ENCODE measurements at regions not wholly inside any gene's neighbourhood (a gene's known extent, or its start where the extent isn't known, plus 50 kb on each side); places are given as distances from the start of the nearest gene placed in this dataset.

DNA sequence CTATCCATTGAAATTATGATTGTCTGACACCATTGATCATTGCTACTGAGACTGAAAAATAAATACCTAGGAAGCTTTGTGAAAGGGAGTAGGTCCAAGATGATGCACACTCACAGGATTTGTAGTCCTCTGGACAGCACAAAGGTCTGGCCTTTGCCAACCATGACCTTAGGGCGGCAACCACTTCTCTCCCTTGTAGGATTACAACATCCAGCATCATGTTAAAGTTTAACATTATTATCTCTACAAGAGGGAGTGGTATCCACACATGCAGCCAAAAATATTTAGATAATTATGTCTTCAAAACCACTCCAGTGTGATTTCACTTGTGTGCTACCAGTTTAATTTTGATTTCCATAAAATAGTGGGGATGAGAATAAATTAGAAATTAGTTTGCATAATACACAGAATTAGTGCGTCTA lies 51.1 kb upstream of the NHSL1 start:
- TF ChIP-seq SUZ12 (IDR thresholded peaks at IDR 0.05; ENCODE audit: extremely low read depth, insufficient read depth, insufficient read length) (no peak), YY1 (IDR thresholded peaks at IDR 0.05; ENCODE audit: insufficient read depth, insufficient read length) (no peak), ZNF274 (IDR thresholded peaks at IDR 0.05; ENCODE audit: low read depth, low read length) (no peak)
- Histone ChIP-seq H3K4me1 (ENCODE audit: insufficient read depth, insufficient read length) (peaks cover 2% of the 10 kb centered on the region), H3K9me3 (ENCODE audit: insufficient read depth, low read length) (no peaks in the 10 kb centered on the region), H3K9ac (ENCODE audit: insufficient read length, low read depth) (no peak overlapping the region), H3K27me3 (ENCODE audit: insufficient read depth, insufficient read length) (no peaks in the 10 kb centered on the region), H3K4me3 (ENCODE audit: insufficient read length, low read depth) (no peak overlapping the region), H3K36me3 (ENCODE audit: insufficient read depth, insufficient read length, low read length) (no peaks in the 10 kb centered on the region)
- DNase-seq (ENCODE audit: low read depth, low spot score) = no peak

DNA sequence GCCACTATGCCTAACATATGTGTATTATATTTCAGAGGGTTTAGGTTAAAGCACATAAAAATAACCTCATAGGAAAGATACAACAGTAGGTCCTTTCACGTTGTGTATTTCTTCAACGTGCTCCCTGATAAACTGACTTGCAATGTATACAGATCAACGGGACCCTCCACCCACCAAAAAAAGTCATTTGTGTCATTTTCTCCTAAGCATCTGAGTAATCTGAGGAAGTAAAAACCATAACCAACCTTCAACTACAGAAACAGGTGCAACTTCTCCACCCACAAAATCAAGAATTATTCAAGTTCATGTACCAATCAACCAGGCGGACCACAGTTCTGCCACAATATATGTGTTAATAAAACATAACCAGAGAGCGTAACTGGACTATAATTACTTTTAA lies 54.9 kb upstream of the NHSL1 start:
- no peak overlapping the region for H3K4me3 ChIP-seq (ENCODE audit: insufficient read length, low read depth)
- no peak overlapping the region for H3K9ac ChIP-seq (ENCODE audit: insufficient read length, low read depth)
- TF ChIP-seq YY1 (IDR thresholded peaks at IDR 0.05; ENCODE audit: insufficient read depth, insufficient read length) (no peak), SUZ12 (IDR thresholded peaks at IDR 0.05; ENCODE audit: extremely low read depth, insufficient read depth, insufficient read length) (no peak), ZNF274 (IDR thresholded peaks at IDR 0.05; ENCODE audit: low read depth, low read length) (no peak)
- H3K9me3 ChIP-seq (ENCODE audit: insufficient read depth, low read length) = no peaks in the 10 kb centered on the region
- H3K27me3 ChIP-seq (ENCODE audit: insufficient read depth, insufficient read length) = no peaks in the 10 kb centered on the region
- no peak for DNase-seq (ENCODE audit: low read depth, low spot score)
- H3K4me1 ChIP-seq (ENCODE audit: insufficient read depth, insufficient read length) = peaks cover 2% of the 10 kb centered on the region
- no peaks in the 10 kb centered on the region for H3K36me3 ChIP-seq (ENCODE audit: insufficient read depth, insufficient read length, low read length)

DNA sequence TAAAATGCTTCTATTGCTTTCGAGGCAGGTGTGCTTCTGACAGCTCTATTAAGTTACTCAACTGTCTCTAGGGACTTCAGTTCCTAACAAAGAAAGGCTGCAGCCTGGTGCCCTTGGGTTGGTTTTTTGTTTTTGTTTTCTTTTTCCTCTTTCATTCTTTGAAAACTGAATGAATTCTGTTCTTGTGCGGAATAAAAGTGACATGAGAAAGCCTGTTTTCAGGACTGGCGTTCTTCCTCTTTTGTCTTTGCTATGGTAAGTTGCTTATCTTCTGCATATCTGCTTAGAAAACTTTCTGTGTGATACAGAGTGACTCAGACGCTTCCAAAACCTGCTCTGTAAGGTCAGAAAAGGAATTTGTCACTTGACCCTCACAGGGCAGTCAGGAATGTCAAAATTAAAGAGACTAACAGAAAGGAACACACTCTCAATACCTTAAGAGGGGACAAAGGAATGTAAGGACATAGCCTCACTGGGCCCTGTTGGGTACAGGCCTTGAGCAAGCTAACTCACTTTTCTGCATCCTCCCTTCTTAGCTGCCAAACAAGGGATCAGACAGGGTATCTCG lies 56.2 kb upstream of the NHSL1 start:
- H3K9me3 ChIP-seq (ENCODE audit: insufficient read depth, low read length) = no peaks in the 10 kb centered on the region
- no peak overlapping the region for H3K4me3 ChIP-seq (ENCODE audit: insufficient read length, low read depth)
- DNase-seq (ENCODE audit: low read depth, low spot score) = peak; percentile 68
- H3K4me1 ChIP-seq (ENCODE audit: insufficient read depth, insufficient read length) = peaks cover 2% of the 10 kb centered on the region
- no peak for TF ChIP-seq SUZ12 (IDR thresholded peaks at IDR 0.05; ENCODE audit: extremely low read depth, insufficient read depth, insufficient read length)
- TF ChIP-seq ZNF274 (IDR thresholded peaks at IDR 0.05; ENCODE audit: low read depth, low read length) = no peak
- no peak for TF ChIP-seq YY1 (IDR thresholded peaks at IDR 0.05; ENCODE audit: insufficient read depth, insufficient read length)
- no peaks in the 10 kb centered on the region for H3K27me3 ChIP-seq (ENCODE audit: insufficient read depth, insufficient read length)
- no peaks in the 10 kb centered on the region for H3K36me3 ChIP-seq (ENCODE audit: insufficient read depth, insufficient read length, low read length)
- no peak overlapping the region for H3K9ac ChIP-seq (ENCODE audit: insufficient read length, low read depth)

DNA sequence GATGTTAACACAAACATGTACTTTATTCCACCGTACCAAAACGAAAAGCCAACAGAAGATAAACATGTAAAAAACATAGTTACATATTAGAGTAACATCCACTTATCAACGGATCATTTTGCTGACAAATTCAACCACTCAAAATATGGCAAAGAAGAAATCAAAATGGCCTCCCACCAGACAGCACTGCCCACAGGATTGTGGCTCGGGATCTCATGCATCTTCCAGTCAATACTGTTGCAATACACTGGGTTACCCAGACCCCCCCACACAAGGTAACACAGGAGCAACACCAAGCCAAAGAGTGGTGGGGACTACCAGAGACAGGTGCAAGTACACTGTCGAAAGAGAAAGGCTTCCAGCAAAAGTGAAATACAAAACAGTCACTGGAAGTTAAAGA lies 57.9 kb upstream of the NHSL1 start:
- no peak overlapping the region for H3K9ac ChIP-seq (ENCODE audit: insufficient read length, low read depth)

DNA sequence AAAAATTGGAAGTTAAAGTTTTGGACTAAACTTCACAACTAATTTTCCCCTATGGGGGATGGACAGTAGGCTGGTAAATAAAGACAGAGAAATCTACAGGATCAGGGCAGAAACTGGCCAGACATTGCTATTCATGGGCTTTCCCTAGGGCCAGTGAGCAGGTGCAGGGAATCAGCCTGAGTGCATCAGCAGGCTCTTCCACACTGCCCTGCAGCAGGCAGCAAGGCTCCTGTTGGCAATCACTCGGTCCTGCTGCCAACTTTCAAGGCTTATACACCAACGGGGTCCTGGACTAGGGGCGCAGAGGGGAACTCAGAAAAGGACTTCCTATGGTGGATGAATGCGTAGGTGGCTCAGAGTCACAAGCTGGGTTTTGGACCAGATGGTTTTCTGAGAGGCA lies 59.8 kb upstream of the NHSL1 start:
- H3K4me1 ChIP-seq (ENCODE audit: insufficient read depth, insufficient read length) = peaks cover 2% of the 10 kb centered on the region
- H3K9me3 ChIP-seq (ENCODE audit: insufficient read depth, low read length) = no peaks in the 10 kb centered on the region
- no peak for DNase-seq (ENCODE audit: low read depth, low spot score)
- TF ChIP-seq YY1 (IDR thresholded peaks at IDR 0.05; ENCODE audit: insufficient read depth, insufficient read length) = no peak
- TF ChIP-seq SUZ12 (IDR thresholded peaks at IDR 0.05; ENCODE audit: extremely low read depth, insufficient read depth, insufficient read length) = no peak
- no peak for TF ChIP-seq ZNF274 (IDR thresholded peaks at IDR 0.05; ENCODE audit: low read depth, low read length)
- H3K27me3 ChIP-seq (ENCODE audit: insufficient read depth, insufficient read length) = no peaks in the 10 kb centered on the region
- no peaks in the 10 kb centered on the region for H3K36me3 ChIP-seq (ENCODE audit: insufficient read depth, insufficient read length, low read length)
- no peak overlapping the region for H3K9ac ChIP-seq (ENCODE audit: insufficient read length, low read depth)
- no peak overlapping the region for H3K4me3 ChIP-seq (ENCODE audit: insufficient read length, low read depth)

More for the DNA sequence above, 57.9 kb upstream of the NHSL1 start:
- no peak overlapping the region for H3K4me3 ChIP-seq (ENCODE audit: insufficient read length, low read depth)
- no peaks in the 10 kb centered on the region for H3K27me3 ChIP-seq (ENCODE audit: insufficient read depth, insufficient read length)
- TF ChIP-seq ZNF274 (IDR thresholded peaks at IDR 0.05; ENCODE audit: low read depth, low read length) (no peak), SUZ12 (IDR thresholded peaks at IDR 0.05; ENCODE audit: extremely low read depth, insufficient read depth, insufficient read length) (no peak), YY1 (IDR thresholded peaks at IDR 0.05; ENCODE audit: insufficient read depth, insufficient read length) (no peak)
- no peak for DNase-seq (ENCODE audit: low read depth, low spot score)
- no peaks in the 10 kb centered on the region for H3K9me3 ChIP-seq (ENCODE audit: insufficient read depth, low read length)
- H3K4me1 ChIP-seq (ENCODE audit: insufficient read depth, insufficient read length) = peaks cover 2% of the 10 kb centered on the region
- H3K36me3 ChIP-seq (ENCODE audit: insufficient read depth, insufficient read length, low read length) = no peaks in the 10 kb centered on the region

DNA sequence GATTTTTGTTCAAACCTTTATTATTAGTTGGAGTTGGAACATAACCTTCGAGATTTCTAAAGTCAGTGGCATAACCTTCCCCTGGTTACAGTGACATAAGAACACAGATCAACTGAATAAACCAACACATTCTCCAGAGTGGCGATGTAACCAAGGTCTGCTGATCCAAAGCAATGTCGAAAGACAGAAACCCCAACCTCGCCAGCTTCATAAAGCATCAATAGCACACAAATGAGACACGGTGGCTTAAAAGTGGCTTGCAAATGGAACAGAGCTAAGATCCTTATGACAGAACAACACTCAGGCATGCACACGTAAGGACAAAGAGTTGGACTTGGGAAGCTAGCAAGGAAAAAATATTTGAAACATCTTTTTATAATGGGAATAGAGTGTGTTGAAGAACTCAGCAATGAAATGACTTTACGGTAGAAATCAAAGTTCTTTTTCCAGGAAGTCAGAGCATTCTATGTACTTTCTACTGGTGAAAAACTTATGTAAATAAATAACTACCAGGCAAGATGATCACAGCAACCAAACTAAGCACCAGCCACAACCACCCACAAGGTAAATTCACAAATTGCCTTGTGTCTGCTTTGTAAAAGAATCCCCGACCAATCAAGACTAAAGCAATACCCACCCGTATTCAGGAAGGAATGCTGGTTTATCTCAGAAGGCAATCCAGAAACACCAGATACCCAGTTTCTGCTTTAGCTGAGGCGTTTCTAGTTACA lies 61.0 kb upstream of the NHSL1 start:
- H3K9ac ChIP-seq (ENCODE audit: insufficient read length, low read depth) = no peak overlapping the region
- peaks cover 2% of the 10 kb centered on the region for H3K4me1 ChIP-seq (ENCODE audit: insufficient read depth, insufficient read length)
- no peak for TF ChIP-seq SUZ12 (IDR thresholded peaks at IDR 0.05; ENCODE audit: extremely low read depth, insufficient read depth, insufficient read length)
- TF ChIP-seq YY1 (IDR thresholded peaks at IDR 0.05; ENCODE audit: insufficient read depth, insufficient read length) = no peak
- TF ChIP-seq ZNF274 (IDR thresholded peaks at IDR 0.05; ENCODE audit: low read depth, low read length) = no peak
- no peaks in the 10 kb centered on the region for H3K36me3 ChIP-seq (ENCODE audit: insufficient read depth, insufficient read length, low read length)
- H3K27me3 ChIP-seq (ENCODE audit: insufficient read depth, insufficient read length) = no peaks in the 10 kb centered on the region
- H3K9me3 ChIP-seq (ENCODE audit: insufficient read depth, low read length) = no peaks in the 10 kb centered on the region
- H3K4me3 ChIP-seq (ENCODE audit: insufficient read length, low read depth) = no peak overlapping the region
- no peak for DNase-seq (ENCODE audit: low read depth, low spot score)

DNA sequence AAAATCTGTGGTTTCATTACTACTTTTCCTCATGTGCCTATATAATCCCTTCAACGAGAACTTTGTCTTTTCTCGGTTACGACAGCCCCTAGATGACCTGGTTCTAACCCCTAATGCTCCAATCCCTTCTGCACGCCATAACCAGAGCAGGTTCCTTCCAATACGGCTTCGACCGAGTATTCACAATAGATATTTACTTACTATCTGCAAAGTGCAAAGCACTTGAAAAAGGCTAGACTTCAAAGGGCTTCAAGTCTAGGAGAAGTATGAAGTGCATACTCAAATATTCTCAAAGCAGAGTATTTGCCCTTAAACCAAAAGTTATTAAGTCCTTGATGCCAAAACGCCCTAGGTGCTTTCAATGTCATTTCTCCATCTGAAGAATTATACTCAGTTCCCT lies 63.4 kb upstream of the NHSL1 start:
- DNase-seq (ENCODE audit: low read depth, low spot score) = no peak
- H3K4me3 ChIP-seq (ENCODE audit: insufficient read length, low read depth) = no peak overlapping the region
- TF ChIP-seq ZNF274 (IDR thresholded peaks at IDR 0.05; ENCODE audit: low read depth, low read length) = no peak
- TF ChIP-seq SUZ12 (IDR thresholded peaks at IDR 0.05; ENCODE audit: extremely low read depth, insufficient read depth, insufficient read length) = no peak
- no peak for TF ChIP-seq YY1 (IDR thresholded peaks at IDR 0.05; ENCODE audit: insufficient read depth, insufficient read length)
- no peaks in the 10 kb centered on the region for H3K36me3 ChIP-seq (ENCODE audit: insufficient read depth, insufficient read length, low read length)
- H3K27me3 ChIP-seq (ENCODE audit: insufficient read depth, insufficient read length) = no peaks in the 10 kb centered on the region
- H3K4me1 ChIP-seq (ENCODE audit: insufficient read depth, insufficient read length) = peaks cover 2% of the 10 kb centered on the region
- H3K9me3 ChIP-seq (ENCODE audit: insufficient read depth, low read length) = no peaks in the 10 kb centered on the region
- no peak overlapping the region for H3K9ac ChIP-seq (ENCODE audit: insufficient read length, low read depth)

All from NT2/D1 (cell line).